ENCODE measurements at regions not wholly inside any gene's neighbourhood (a gene's known extent, or its start where the extent isn't known, plus 50 kb on each side); places are given as distances from the start of the nearest gene placed in this dataset.

GRCh38 chr17:6322316-6322715, 112.6 kb downstream of the AIPL1 start:
- DNase-seq (ENCODE audit: extremely low spot score in 2 of 2): no peak
- Histone ChIP-seq H3K36me3 (no peaks in the 10 kb centered on the region), H3K27ac (no peak overlapping the region), H3K27me3 (no peaks in the 10 kb centered on the region), H3K9me3 (no peaks in the 10 kb centered on the region), H3K4me1 (no peaks in the 10 kb centered on the region), H3K4me3 (no peak overlapping the region)
- TF ChIP-seq POLR2AphosphoS5 (IDR thresholded peaks at IDR 0.05; ENCODE audit: insufficient read depth in 1 of 2, low read depth in 1 of 2) (no peak), POLR2A (IDR thresholded peaks at IDR 0.05) (no peak), CTCF (IDR thresholded peaks at IDR 0.05) (no peak)
- intact Hi-C loops (cut with DNase I): no loop called here

- Histone ChIP-seq H3K36me3 (no peaks in the 10 kb centered on the region), H3K9me3 (no peaks in the 10 kb centered on the region), H3K27ac (no peak overlapping the region), H3K4me3 (no peak overlapping the region), H3K27me3 (no peaks in the 10 kb centered on the region), H3K4me1 (no peaks in the 10 kb centered on the region)
- no peak for TF ChIP-seq POLR2AphosphoS5 (IDR thresholded peaks at IDR 0.05; ENCODE audit: insufficient read depth in 1 of 2, low read depth in 1 of 2)
- TF ChIP-seq CTCF (IDR thresholded peaks at IDR 0.05): no peak
- no peak for TF ChIP-seq POLR2A (IDR thresholded peaks at IDR 0.05)
- intact Hi-C loops (cut with DNase I): no loop called here
- DNase-seq (ENCODE audit: extremely low spot score in 2 of 2): no peak
Measured at GRCh38 chr17:6314311-6314710, 120.6 kb downstream of the AIPL1 start.

GRCh38 chr17:6313835-6314234, 121.1 kb downstream of the AIPL1 start:
- no peak overlapping the region for H3K4me3 ChIP-seq
- TF ChIP-seq POLR2A (IDR thresholded peaks at IDR 0.05) (no peak), CTCF (IDR thresholded peaks at IDR 0.05) (no peak), POLR2AphosphoS5 (IDR thresholded peaks at IDR 0.05; ENCODE audit: insufficient read depth in 1 of 2, low read depth in 1 of 2) (no peak)
- no peaks in the 10 kb centered on the region for H3K27me3 ChIP-seq
- intact Hi-C loops (cut with DNase I): no loop called here
- no peak for DNase-seq (ENCODE audit: extremely low spot score in 2 of 2)
- no peak overlapping the region for H3K27ac ChIP-seq
- no peaks in the 10 kb centered on the region for H3K9me3 ChIP-seq
- H3K36me3 ChIP-seq: no peaks in the 10 kb centered on the region
- no peaks in the 10 kb centered on the region for H3K4me1 ChIP-seq

GRCh38 chr17:6306820-6307219, 128.1 kb downstream of the AIPL1 start:
- no peak overlapping the region for H3K4me3 ChIP-seq
- H3K36me3 ChIP-seq: no peaks in the 10 kb centered on the region
- no peak for DNase-seq (ENCODE audit: extremely low spot score in 2 of 2)
- TF ChIP-seq POLR2A (IDR thresholded peaks at IDR 0.05) (no peak), POLR2AphosphoS5 (IDR thresholded peaks at IDR 0.05; ENCODE audit: insufficient read depth in 1 of 2, low read depth in 1 of 2) (no peak), CTCF (IDR thresholded peaks at IDR 0.05) (no peak)
- no peak overlapping the region for H3K27ac ChIP-seq
- H3K4me1 ChIP-seq: no peaks in the 10 kb centered on the region
- H3K27me3 ChIP-seq: no peaks in the 10 kb centered on the region
- intact Hi-C loops (cut with DNase I): no loop called here
- H3K9me3 ChIP-seq: no peaks in the 10 kb centered on the region

GRCh38 chr17:6305613-6306360, 129.1 kb downstream of the AIPL1 start:
- DNase-seq (ENCODE audit: extremely low spot score in 2 of 2): no peak
- intact Hi-C loops (cut with DNase I): no loop called here
- TF ChIP-seq CTCF (IDR thresholded peaks at IDR 0.05) (no peak), POLR2AphosphoS5 (IDR thresholded peaks at IDR 0.05; ENCODE audit: insufficient read depth in 1 of 2, low read depth in 1 of 2) (no peak), POLR2A (IDR thresholded peaks at IDR 0.05) (no peak)
- H3K27ac ChIP-seq: no peak overlapping the region
- no peak overlapping the region for H3K4me3 ChIP-seq
- H3K9me3 ChIP-seq: no peaks in the 10 kb centered on the region
- H3K4me1 ChIP-seq: no peaks in the 10 kb centered on the region
- H3K36me3 ChIP-seq: no peaks in the 10 kb centered on the region
- no peaks in the 10 kb centered on the region for H3K27me3 ChIP-seq

Data from vagina (tissue), 2 donors.